Osteoblast (primary cell): ENCODE measurements at regions not wholly inside any gene's neighbourhood (a gene's known extent, or its start where the extent isn't known, plus 50 kb on each side); places are given as distances from the start of the nearest gene placed in this dataset.

Experiments used
- DNase-seq: peaks from one replicate; pipeline ENCODE4 v3.0.0; 2011; ENCODE audit warnings: low spot score, mixed read lengths; ENCODE audit not compliant: insufficient read length; ENCODE audit errors: missing footprints
- H2AFZ ChIP-seq: 2 replicates; pipeline ENCODE4 v1.6.0; 2011; ENCODE audit warnings: mild to moderate bottlenecking, low read length
- H3K27ac ChIP-seq: 2 replicates; pipeline ENCODE4 v1.5.1; 2011; ENCODE audit warnings: mild to moderate bottlenecking, low read depth, low read length, moderate library complexity
- H3K27me3 ChIP-seq: 2 replicates; pipeline ENCODE4 v1.6.0; 2012; ENCODE audit warnings: mild to moderate bottlenecking, control low read depth, inconsistent platforms, low read length, moderate library complexity; ENCODE audit not compliant: insufficient read depth
- H3K36me3 ChIP-seq: 2 replicates; pipeline ENCODE4 v1.5.1; 2011; ENCODE audit warnings: mild to moderate bottlenecking, low read length, control low read depth, moderate library complexity; ENCODE audit not compliant: insufficient read depth
- H3K4me1 ChIP-seq: 2 replicates; pipeline ENCODE4 v1.5.1; 2011; ENCODE audit warnings: mild to moderate bottlenecking, low read length, control low read depth, moderate library complexity; ENCODE audit not compliant: insufficient read depth
- H3K4me2 ChIP-seq: 2 replicates; pipeline ENCODE4 v1.6.0; 2011; ENCODE audit warnings: mild to moderate bottlenecking, low read length; ENCODE audit not compliant: insufficient read depth
- H3K4me3 ChIP-seq: fragments of 200-600 bp; sonication (generic); 3 replicates; pipeline ENCODE4 v1.5.1; 2012; ENCODE audit warnings: mild to moderate bottlenecking, low read length, inconsistent platforms; ENCODE audit not compliant: insufficient read depth
- H3K79me2 ChIP-seq: 2 replicates; pipeline ENCODE4 v1.6.0; 2012; ENCODE audit warnings: mild to moderate bottlenecking, low read length, control low read depth, inconsistent platforms; ENCODE audit not compliant: insufficient read depth
- H3K9me3 ChIP-seq: 2 replicates; pipeline ENCODE4 v1.5.1; 2011; ENCODE audit warnings: low read depth, low read length, control low read depth
- H4K20me1 ChIP-seq: 2 replicates; pipeline ENCODE4 v1.6.0; 2012; ENCODE audit warnings: mild to moderate bottlenecking, low read length, control low read depth; ENCODE audit not compliant: insufficient read depth
- CTCF ChIP-seq: IDR thresholded peaks from 2 replicates; pipeline ENCODE4 v1.5.1; 2011; ENCODE audit warnings: mild to moderate bottlenecking, low read depth, low read length, moderate library complexity; ENCODE audit errors: extremely low read depth

GRCh38 chr17:12505866-12506265, 159.8 kb upstream of the MYOCD start:
- no peak for TF ChIP-seq CTCF
- H3K27ac ChIP-seq, result no peak overlapping the region
- no peaks in the 10 kb centered on the region for H3K9me3 ChIP-seq
- H3K27me3 ChIP-seq, result no peaks in the 10 kb centered on the region
- H3K36me3 ChIP-seq, result no peaks in the 10 kb centered on the region
- no peaks in the 10 kb centered on the region for H3K79me2 ChIP-seq
- H3K4me3 ChIP-seq, result no peak overlapping the region
- H3K4me2 ChIP-seq, result no peak overlapping the region
- H4K20me1 ChIP-seq, result no peaks in the 10 kb centered on the region
- no peak for DNase-seq
- H3K4me1 ChIP-seq, result peaks cover 11% of the 10 kb centered on the region
- no peak overlapping the region for H2AFZ ChIP-seq

GRCh38 chr17:12507026-12507595, 158.6 kb upstream of the MYOCD start:
- Histone ChIP-seq H3K4me3 (no peak overlapping the region), H3K4me2 (no peak overlapping the region), H3K9me3 (no peaks in the 10 kb centered on the region), H4K20me1 (no peaks in the 10 kb centered on the region), H3K36me3 (no peaks in the 10 kb centered on the region), H3K4me1 (peaks cover 16% of the 10 kb centered on the region), H2AFZ (peak overlapping the region; percentile 51), H3K79me2 (no peaks in the 10 kb centered on the region), H3K27me3 (no peaks in the 10 kb centered on the region), H3K27ac (no peak overlapping the region)
- TF ChIP-seq CTCF, result no peak
- DNase-seq, result no peak

- Histone ChIP-seq H3K4me1 (peaks cover 16% of the 10 kb centered on the region), H3K4me3 (no peak overlapping the region), H3K4me2 (no peak overlapping the region), H2AFZ (no peak overlapping the region), H3K27ac (peak overlapping the region; percentile 69), H4K20me1 (no peaks in the 10 kb centered on the region), H3K9me3 (no peaks in the 10 kb centered on the region), H3K36me3 (no peaks in the 10 kb centered on the region), H3K79me2 (no peaks in the 10 kb centered on the region), H3K27me3 (no peaks in the 10 kb centered on the region)
- TF ChIP-seq CTCF, result no peak
- DNase-seq, result no peak
Observed at GRCh38 chr17:12509801-12510200, 155.9 kb upstream of the MYOCD start.

DNA sequence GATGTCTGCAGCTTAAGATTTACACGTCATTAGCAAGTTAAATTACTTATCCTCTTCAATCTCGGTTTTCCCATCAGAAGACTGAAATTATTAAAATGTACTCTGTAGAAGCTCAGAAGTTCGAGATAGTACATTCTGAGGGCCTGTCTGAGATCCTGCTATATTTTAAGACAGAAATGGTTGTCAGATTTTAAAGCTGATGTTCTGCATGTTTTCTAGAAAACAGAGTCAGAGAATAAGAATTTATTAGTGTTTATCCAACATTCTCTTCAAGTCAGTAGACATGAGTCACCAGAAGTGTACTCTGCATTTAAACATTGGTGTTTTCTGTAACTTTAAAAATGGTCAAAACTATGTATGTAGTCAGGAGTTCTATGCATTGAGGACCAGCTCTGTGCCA, 155.2 kb upstream of the MYOCD start:
- Histone ChIP-seq H4K20me1 (no peaks in the 10 kb centered on the region), H3K27ac (peak overlapping the region; percentile 69), H3K4me1 (peaks cover 16% of the 10 kb centered on the region), H3K27me3 (no peaks in the 10 kb centered on the region), H3K4me3 (no peak overlapping the region), H3K4me2 (no peak overlapping the region), H3K79me2 (no peaks in the 10 kb centered on the region), H2AFZ (no peak overlapping the region), H3K36me3 (no peaks in the 10 kb centered on the region), H3K9me3 (no peaks in the 10 kb centered on the region)
- no peak for TF ChIP-seq CTCF
- peak; percentile 31 for DNase-seq
